ENCODE measurements at regions not wholly inside any gene's neighbourhood (a gene's known extent, or its start where the extent isn't known, plus 50 kb on each side); places are given as distances from the start of the nearest gene placed in this dataset.

GRCh38 chr14:43252866-43253265 is 1254.2 kb downstream of the FSCB start:
- no peak for DNase-seq

- DNase-seq, result no peak
These were observed 1257.5 kb downstream of the FSCB start for GRCh38 chr14:43249591-43249990.

- DNase-seq, result no peak
These were observed 1258.0 kb downstream of the FSCB start for GRCh38 chr14:43249116-43249515.

- no peak for DNase-seq
These were observed 1259.2 kb downstream of the FSCB start for GRCh38 chr14:43247877-43248276.

GRCh38 chr14:43244142-43244625 is 1262.9 kb downstream of the FSCB start:
- DNase-seq, result no peak

GRCh38 chr14:43243168-43243567 is 1263.9 kb downstream of the FSCB start:
- no peak for DNase-seq

- no peak for DNase-seq
These were observed 1274.8 kb downstream of the FSCB start for GRCh38 chr14:43232261-43232660.

GRCh38 chr14:43215524-43215923 is 1291.6 kb downstream of the FSCB start:
- DNase-seq, result no peak

- no peak for DNase-seq
These were observed 1299.9 kb downstream of the FSCB start for GRCh38 chr14:43207189-43207588.

- DNase-seq, result no peak
These were observed 1302.3 kb downstream of the FSCB start for GRCh38 chr14:43204816-43205215.

GRCh38 chr14:43200519-43200918 is 1306.6 kb downstream of the FSCB start:
- no peak for DNase-seq

GRCh38 chr14:43198465-43198864 is 1308.6 kb downstream of the FSCB start:
- DNase-seq, result no peak

- no peak for DNase-seq
These were observed 1322.5 kb downstream of the FSCB start for GRCh38 chr14:43184540-43184939.

- DNase-seq, result no peak
These were observed 1323.2 kb downstream of the FSCB start for GRCh38 chr14:43183916-43184315.

- no peak for DNase-seq
These were observed 1331.2 kb downstream of the FSCB start for GRCh38 chr14:43175896-43176295.

GRCh38 chr14:43172899-43173548 is 1334.1 kb downstream of the FSCB start:
- no peak for DNase-seq

- no peak for DNase-seq
These were observed 1337.4 kb downstream of the FSCB start for GRCh38 chr14:43169722-43170121.

GRCh38 chr14:43168371-43168925 is 1338.6 kb downstream of the FSCB start:
- no peak for DNase-seq

- DNase-seq, result no peak
These were observed 1340.9 kb downstream of the FSCB start for GRCh38 chr14:43166163-43166562.

GRCh38 chr14:43165651-43166050 is 1341.4 kb downstream of the FSCB start:
- DNase-seq, result no peak

GRCh38 chr14:43161477-43161876 is 1345.6 kb downstream of the FSCB start:
- DNase-seq, result no peak

GRCh38 chr14:43157661-43158060 is 1349.4 kb downstream of the FSCB start:
- no peak for DNase-seq

- no peak for DNase-seq
These were observed 1351.2 kb downstream of the FSCB start for GRCh38 chr14:43155924-43156323.

GRCh38 chr14:43155258-43155657 is 1351.8 kb downstream of the FSCB start:
- DNase-seq, result no peak

- DNase-seq, result no peak
These were observed 1359.6 kb downstream of the FSCB start for GRCh38 chr14:43147485-43147884.

Measured in activated gamma-delta T cell (primary cell).